ENCODE measurements at regions not wholly inside any gene's neighbourhood (a gene's known extent, or its start where the extent isn't known, plus 50 kb on each side); places are given as distances from the start of the nearest gene placed in this dataset.

DNA sequence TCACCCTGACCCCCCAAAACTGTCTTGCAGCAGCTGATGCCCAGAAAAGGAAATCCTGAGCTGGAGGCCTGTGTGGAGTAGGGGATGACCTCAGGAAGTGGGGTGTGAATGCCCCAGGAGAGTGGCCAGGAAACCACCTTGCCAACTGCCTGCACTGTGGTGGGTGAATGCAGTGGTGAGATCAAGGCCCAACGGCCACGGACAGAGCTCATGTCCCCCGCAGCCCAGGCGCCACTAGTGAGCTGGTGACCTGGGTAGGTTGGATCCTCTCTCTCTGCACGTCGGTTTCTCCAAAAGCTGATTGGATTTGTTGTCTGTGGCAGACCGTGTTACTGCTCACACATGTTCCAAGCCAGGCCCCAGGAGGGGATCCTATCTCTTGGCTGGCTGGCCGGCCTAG, 448.9 kb downstream of the TCERG1L start:
- no peak overlapping the region for H3K4me2 ChIP-seq (ENCODE audit: low read length)
- H3K9me2 ChIP-seq (replicated peaks; ENCODE audit: low read length): no peaks in the 10 kb centered on the region
- H3K27ac ChIP-seq (ENCODE audit: low read length): no peak overlapping the region
- H4K20me1 ChIP-seq (ENCODE audit: low read length): no peaks in the 10 kb centered on the region
- POLR2A ChIA-PET (ENCODE audit: unreplicated experiment): no interaction called here
- no peaks in the 10 kb centered on the region for H3K9me3 ChIP-seq (ENCODE audit: low read length)
- H3K9ac ChIP-seq (ENCODE audit: low read length): no peak overlapping the region
- H3K36me3 ChIP-seq (ENCODE audit: low read depth, low read length): no peaks in the 10 kb centered on the region
- TF ChIP-seq EZH2 (IDR thresholded peaks at IDR 0.05; ENCODE audit: low read length, unreplicated experiment): no peak
- TF ChIP-seq, protein P1, sequence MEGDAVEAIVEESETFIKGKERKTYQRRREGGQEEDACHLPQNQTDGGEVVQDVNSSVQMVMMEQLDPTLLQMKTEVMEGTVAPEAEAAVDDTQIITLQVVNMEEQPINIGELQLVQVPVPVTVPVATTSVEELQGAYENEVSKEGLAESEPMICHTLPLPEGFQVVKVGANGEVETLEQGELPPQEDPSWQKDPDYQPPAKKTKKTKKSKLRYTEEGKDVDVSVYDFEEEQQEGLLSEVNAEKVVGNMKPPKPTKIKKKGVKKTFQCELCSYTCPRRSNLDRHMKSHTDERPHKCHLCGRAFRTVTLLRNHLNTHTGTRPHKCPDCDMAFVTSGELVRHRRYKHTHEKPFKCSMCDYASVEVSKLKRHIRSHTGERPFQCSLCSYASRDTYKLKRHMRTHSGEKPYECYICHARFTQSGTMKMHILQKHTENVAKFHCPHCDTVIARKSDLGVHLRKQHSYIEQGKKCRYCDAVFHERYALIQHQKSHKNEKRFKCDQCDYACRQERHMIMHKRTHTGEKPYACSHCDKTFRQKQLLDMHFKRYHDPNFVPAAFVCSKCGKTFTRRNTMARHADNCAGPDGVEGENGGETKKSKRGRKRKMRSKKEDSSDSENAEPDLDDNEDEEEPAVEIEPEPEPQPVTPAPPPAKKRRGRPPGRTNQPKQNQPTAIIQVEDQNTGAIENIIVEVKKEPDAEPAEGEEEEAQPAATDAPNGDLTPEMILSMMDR (conservative IDR thresholded peaks at IDR 0.05; ENCODE audit: low read depth, low read length): no peak
- no peak for TF ChIP-seq EZH2phosphoT487 (IDR thresholded peaks at IDR 0.05; ENCODE audit: borderline replicate concordance, low read length)
- intact Hi-C loops (cut with micrococcal nuclease): no loop called here
- H3K79me2 ChIP-seq (ENCODE audit: low read length): no peaks in the 10 kb centered on the region
- DNase-seq (no peak), ATAC-seq (no peak)
- H3K4me3 ChIP-seq (ENCODE audit: low read length): no peak overlapping the region
- no peaks in the 10 kb centered on the region for H3F3A ChIP-seq (ENCODE audit: low read length, unreplicated experiment)
- no TSS peak for BruUV-seq (replicated peaks)
- CTCF ChIA-PET: no interaction called here
- no peaks in the 10 kb centered on the region for H3K4me1 ChIP-seq (ENCODE audit: insufficient read depth, low read length)
- H2AFZ ChIP-seq (ENCODE audit: low read length): no peak overlapping the region
- no peaks in the 10 kb centered on the region for H3K27me3 ChIP-seq (ENCODE audit: low read length)

DNA sequence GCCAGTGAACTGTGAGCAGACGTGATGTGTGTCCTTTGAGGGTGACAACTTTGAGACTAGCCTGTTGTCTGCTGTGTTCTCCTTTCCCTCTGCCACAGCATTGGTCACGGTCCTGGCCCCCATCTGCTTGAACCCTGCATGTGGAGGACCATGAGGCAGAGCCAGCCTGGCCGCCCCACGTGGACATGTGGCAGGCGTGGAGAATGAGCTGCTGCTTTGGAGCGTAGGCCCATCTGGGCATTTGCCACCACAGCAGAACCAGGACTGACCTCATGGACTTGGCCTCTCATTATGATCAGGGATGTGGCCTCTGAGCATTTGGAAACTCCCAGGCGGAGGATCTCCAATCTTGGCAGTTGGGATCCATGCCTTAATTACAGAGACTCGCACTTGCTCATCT, 448.5 kb downstream of the TCERG1L start:
- H3K9me3 ChIP-seq (ENCODE audit: low read length): no peaks in the 10 kb centered on the region
- ATAC-seq: no peak

More for the DNA sequence above, 448.5 kb downstream of the TCERG1L start:
- H3K4me2 ChIP-seq (ENCODE audit: low read length): no peak overlapping the region
- no peak overlapping the region for H3K4me3 ChIP-seq (ENCODE audit: low read length)
- no peak overlapping the region for H3K27ac ChIP-seq (ENCODE audit: low read length)
- no peaks in the 10 kb centered on the region for H3K79me2 ChIP-seq (ENCODE audit: low read length)
- intact Hi-C loops (cut with micrococcal nuclease): no loop called here
- DNase-seq: no peak
- H3K9me2 ChIP-seq (replicated peaks; ENCODE audit: low read length): no peaks in the 10 kb centered on the region
- H3K36me3 ChIP-seq (ENCODE audit: low read depth, low read length): no peaks in the 10 kb centered on the region
- no TSS peak for BruUV-seq (replicated peaks)
- no peak overlapping the region for H2AFZ ChIP-seq (ENCODE audit: low read length)
- ChIA-PET POLR2A (ENCODE audit: unreplicated experiment) (no interaction called here), CTCF (no interaction called here)
- no peaks in the 10 kb centered on the region for H4K20me1 ChIP-seq (ENCODE audit: low read length)
- no peaks in the 10 kb centered on the region for H3F3A ChIP-seq (ENCODE audit: low read length, unreplicated experiment)
- no peak overlapping the region for H3K9ac ChIP-seq (ENCODE audit: low read length)
- H3K27me3 ChIP-seq (ENCODE audit: low read length): no peaks in the 10 kb centered on the region
- TF ChIP-seq EZH2 (IDR thresholded peaks at IDR 0.05; ENCODE audit: low read length, unreplicated experiment) (no peak), EZH2phosphoT487 (IDR thresholded peaks at IDR 0.05; ENCODE audit: borderline replicate concordance, low read length) (no peak)
- TF ChIP-seq, protein P1 (conservative IDR thresholded peaks at IDR 0.05; ENCODE audit: low read depth, low read length): no peak
- H3K4me1 ChIP-seq (ENCODE audit: insufficient read depth, low read length): no peaks in the 10 kb centered on the region
